VCaP (cell line): ENCODE measurements at regions not wholly inside any gene's neighbourhood (a gene's known extent, or its start where the extent isn't known, plus 50 kb on each side); places are given as distances from the start of the nearest gene placed in this dataset.

ENCODE experiments used
- H3K27ac ChIP-seq: fragments of 450-650 bp; 2 replicates; pipeline ENCODE4 v1.5.1; 2017
- CTCF ChIP-seq: fragments of 450-650 bp; conservative IDR thresholded peaks from 2 replicates; pipeline ENCODE4 v1.5.1; 2017; ENCODE audit warnings: mild to moderate bottlenecking, moderate library complexity

- TF ChIP-seq CTCF, result no peak
Observed at GRCh38 chr6:41475737-41476357, 70.3 kb upstream of the FOXP4 start.

GRCh38 chr6:41476401-41476800, 69.8 kb upstream of the FOXP4 start:
- TF ChIP-seq CTCF, result no peak
- no peak overlapping the region for H3K27ac ChIP-seq

More at GRCh38 chr6:41475737-41476357, 70.3 kb upstream of the FOXP4 start:
- no peak overlapping the region for H3K27ac ChIP-seq

GRCh38 chr6:41477572-41477971, 68.6 kb upstream of the FOXP4 start:
- no peak for TF ChIP-seq CTCF
- no peak overlapping the region for H3K27ac ChIP-seq

- TF ChIP-seq CTCF, result no peak
- no peak overlapping the region for H3K27ac ChIP-seq
Observed at GRCh38 chr6:41483943-41484342, 62.2 kb upstream of the FOXP4 start.

- no peak for TF ChIP-seq CTCF
Observed at GRCh38 chr6:41487860-41488432, 58.2 kb upstream of the FOXP4 start.

GRCh38 chr6:41488433-41489119, 57.6 kb upstream of the FOXP4 start:
- no peak overlapping the region for H3K27ac ChIP-seq
- TF ChIP-seq CTCF, result no peak

More at GRCh38 chr6:41487860-41488432, 58.2 kb upstream of the FOXP4 start:
- no peak overlapping the region for H3K27ac ChIP-seq

GRCh38 chr6:41489120-41489851, 56.9 kb upstream of the FOXP4 start:
- no peak overlapping the region for H3K27ac ChIP-seq
- TF ChIP-seq CTCF, result no peak
